ENCODE measurements at regions not wholly inside any gene's neighbourhood (a gene's known extent, or its start where the extent isn't known, plus 50 kb on each side); places are given as distances from the start of the nearest gene placed in this dataset.
"Not testable (repeated sequence)": the region's sequence is repeated elsewhere in the genome, so short reads cannot be mapped to it uniquely, and the experiment has no call there.

DNA sequence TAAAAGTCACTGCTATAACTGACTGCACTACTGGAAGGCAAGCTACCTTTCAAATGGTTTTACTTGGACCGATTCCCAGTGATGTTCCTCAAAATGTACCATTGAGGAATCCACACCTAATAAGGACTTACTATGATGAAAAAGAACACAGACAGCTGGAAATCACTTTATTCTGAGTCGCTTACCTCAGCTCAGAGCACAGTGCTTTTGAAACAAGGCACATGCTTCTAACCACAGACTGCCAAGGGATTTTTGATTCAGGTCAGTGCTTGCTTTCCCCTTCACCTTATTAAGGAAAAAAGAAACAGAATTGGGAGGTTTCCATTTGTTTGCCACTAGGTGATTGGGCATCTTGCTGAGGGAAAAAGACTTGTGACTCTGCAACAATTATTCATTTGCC, 707.5 kb upstream of the FSHR start:
- no peak for DNase-seq

- no peak for DNase-seq
These were observed 706.5 kb upstream of the FSHR start for GRCh38 chr2:49860834-49861233.

DNA sequence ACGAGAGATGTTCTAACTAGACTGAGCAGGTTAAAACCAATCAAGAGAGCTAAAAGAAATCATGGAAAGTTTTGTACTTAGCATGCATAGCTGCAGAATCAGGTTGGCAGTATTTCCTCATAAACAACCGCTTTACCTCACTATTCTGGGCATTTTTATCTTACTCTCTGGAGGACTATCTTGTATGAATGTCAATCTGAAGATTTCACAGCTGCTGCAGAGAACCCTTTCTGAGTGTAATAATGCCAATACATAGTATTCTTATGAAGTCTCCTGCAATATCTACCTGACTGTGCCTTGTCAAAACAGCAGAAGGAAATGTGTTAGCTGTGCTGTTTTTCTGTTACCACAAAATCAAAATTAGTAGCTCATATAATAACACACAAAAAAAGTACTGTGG, 705.9 kb upstream of the FSHR start:
- no peak for DNase-seq

- no peak for DNase-seq
These were observed 704.3 kb upstream of the FSHR start for GRCh38 chr2:49858657-49859056.

GRCh38 chr2:49858113-49858490, 703.8 kb upstream of the FSHR start:
- no peak for DNase-seq

DNA sequence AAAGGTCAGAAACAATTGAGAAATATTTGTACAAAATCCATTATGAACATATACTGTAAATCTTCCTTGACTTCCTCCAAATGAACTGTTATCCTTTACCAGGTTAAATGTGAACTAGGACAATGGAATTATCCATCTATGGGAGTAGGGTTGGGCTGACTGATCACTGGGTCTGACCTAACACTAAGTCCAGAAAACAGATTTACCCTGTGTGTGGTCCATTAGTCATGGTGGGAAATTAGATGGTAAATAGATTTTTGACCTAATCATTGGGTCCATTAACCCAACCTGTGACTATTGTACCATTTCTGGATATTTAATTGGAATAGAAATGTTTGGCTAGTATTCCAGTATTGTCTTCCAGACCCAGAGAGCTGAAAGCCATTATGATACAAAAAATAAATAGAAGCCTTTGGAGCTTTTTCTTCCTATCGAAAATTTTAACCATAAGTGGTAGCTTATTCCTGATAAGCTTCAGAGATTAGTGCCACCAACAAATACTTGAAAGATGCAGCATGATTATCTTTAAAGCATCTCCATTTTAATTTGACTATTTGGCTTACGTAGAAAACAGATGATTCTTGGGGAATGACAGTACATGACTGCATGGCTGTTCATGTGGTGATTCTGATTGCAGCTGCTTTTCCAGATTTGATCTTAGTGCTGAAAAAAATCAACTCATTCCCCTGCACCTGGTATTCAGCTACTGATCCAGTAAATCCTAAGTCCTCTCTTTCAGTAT, 703.2 kb upstream of the FSHR start:
- DNase-seq, result no peak

DNA sequence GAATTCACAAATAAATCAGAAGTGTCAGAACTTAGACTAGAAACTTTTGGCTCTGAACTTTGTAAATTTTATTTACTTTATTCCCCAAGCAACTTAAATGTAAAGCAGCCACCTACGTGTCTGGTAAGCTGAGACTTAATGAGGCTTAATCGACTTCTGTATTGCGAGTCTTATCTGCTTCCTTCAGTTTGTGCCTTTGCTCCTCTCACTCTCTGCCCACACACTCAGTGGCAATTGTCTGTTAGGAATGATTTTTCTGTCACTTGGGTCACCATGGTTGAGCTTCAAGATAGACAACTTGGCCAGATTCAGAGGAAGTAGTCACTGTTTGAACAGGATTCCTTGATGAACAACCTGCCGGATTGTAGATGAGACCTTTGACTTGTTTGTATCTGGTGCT, 691.4 kb upstream of the FSHR start:
- no peak for DNase-seq

- no peak for DNase-seq
These were observed 690.7 kb upstream of the FSHR start for GRCh38 chr2:49845021-49845420.

DNA sequence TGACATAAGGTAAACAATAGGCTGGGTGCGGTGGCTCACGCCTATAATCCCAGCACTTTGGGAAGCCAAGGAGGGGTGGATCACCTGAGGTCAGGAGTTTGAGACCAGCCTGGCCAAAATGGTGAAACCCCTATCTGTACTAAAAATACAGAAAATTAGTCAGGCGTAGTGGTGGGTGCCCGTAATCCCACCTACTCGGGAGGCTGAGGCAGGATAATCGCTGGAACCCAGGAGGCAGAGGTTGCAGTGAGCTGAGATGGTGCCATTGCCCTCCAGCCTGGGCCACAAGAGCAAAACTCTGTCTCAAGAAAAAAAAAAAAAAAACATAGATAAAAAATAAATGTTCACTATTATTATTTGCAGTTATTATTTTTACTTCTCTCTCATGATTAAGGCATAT, 689.8 kb upstream of the FSHR start:
- DNase-seq, result not testable (repeated sequence)

DNA sequence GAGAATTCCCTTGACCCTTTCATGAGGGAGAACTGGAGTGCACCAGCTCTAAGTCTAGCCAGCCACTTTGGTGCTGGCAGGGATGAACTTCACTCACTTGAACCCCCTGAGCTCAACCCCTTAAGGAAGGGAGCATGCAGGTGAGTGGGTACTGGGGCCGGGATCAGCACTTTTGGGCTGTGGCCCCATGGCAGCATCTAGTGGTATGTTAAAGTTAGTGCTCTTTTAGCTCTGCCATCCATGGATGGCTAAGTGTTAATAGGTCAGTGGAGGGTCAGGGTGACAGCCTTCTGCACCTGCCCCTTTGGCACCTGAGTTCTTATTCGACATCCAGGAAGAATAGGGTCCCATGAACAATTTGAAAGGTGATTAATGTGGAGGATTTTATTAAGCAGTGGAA, 689.0 kb upstream of the FSHR start:
- no peak for DNase-seq

GRCh38 chr2:49840428-49840975, 686.2 kb upstream of the FSHR start:
- no peak for DNase-seq

- no peak for DNase-seq
These were observed 685.5 kb upstream of the FSHR start for GRCh38 chr2:49839818-49840217.

GRCh38 chr2:49837561-49838293, 683.4 kb upstream of the FSHR start:
- DNase-seq, result no peak

DNA sequence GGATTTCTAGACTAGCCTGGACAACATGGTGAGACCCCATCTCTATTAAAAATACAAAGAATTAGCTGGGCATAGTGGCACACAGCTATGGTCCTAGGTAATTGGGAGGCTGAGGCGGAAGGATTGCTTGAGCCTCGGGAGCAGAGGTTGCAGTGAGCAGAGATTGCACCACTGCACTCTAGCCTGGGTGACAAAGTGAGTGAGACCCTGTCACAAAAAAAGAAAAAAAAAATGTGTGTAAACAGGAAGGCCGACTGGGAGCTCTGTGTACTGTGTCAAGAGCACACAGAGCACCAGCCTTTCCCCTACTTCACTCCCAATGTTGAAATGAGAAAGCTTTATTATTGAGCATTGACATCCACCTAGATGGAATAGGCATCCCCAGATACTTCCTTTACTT, 681.7 kb upstream of the FSHR start:
- no peak for DNase-seq

- DNase-seq, result no peak
These were observed 680.1 kb upstream of the FSHR start for GRCh38 chr2:49834433-49834832.

DNA sequence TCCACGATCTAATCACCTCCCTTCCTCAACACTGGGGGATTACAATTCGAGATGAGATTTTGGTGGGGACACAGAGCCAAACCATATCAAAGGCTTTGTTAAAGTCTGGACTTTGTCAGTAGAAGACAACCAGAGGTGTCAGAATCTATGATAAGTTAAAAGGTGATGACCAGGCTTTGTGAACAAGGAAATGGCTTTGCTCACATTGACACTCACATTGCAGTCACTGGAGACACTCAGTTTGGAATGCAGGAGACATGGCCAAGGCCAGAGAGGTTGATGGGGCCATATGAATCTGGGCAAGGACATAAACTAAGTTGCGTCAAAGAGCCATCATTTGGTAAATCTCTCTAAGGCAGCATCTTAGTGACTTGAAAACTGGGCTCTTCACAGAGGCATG, 678.2 kb upstream of the FSHR start:
- no peak for DNase-seq

DNA sequence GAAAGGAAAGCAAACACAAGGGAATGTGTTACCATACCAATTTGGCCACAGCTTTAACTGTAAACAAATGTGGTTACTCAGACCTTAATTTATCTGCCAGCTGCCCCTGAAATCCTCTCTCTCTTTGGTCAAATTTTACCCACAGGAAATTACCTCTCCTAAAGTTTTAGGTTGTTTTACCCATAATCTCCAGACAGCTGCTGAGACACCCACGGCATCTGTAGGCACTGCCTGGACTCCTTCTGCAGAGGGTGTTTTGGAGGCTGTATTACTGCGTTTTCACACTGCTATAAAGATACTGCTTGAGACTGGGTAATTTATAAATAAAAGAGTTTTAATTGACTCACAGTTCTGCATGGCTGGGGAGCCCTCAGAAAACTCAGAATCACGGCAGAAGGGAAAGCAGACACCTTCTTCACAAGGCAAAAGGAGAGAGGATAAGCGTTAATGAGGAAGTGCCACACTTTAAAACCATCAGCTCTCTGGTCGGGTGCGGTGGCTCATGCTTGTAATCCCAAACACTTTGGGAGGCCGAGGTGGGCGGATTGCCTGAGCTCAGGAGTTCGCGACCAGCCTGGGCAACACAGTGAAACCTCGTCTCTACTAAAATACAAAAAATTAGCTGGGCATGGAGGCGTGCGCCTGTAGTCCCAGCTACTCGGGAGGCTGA, 677.5 kb upstream of the FSHR start:
- DNase-seq, result no peak

GRCh38 chr2:49830846-49831245, 676.5 kb upstream of the FSHR start:
- no peak for DNase-seq

DNA sequence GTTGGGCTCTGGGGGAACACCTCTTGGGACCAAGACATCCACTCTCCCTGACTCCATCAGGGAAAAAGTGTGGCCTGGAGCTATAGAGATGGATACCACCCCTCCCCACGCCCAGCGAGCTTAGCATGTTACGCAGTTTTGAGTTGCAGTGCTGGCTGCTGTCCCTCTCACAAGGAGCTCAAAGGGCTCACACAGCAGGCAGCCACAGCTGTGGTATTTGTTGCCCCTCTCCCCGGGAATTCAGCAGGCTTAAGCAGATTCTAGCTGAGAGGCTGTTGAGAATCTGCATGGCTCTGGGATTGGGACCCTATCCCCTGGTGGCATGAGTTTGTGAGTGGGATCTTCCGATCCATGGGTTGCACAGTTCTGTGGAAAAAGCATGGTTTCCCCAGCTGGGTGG, 673.1 kb upstream of the FSHR start:
- DNase-seq, result no peak

GRCh38 chr2:49813208-49813607, 658.9 kb upstream of the FSHR start:
- no peak for DNase-seq

DNA sequence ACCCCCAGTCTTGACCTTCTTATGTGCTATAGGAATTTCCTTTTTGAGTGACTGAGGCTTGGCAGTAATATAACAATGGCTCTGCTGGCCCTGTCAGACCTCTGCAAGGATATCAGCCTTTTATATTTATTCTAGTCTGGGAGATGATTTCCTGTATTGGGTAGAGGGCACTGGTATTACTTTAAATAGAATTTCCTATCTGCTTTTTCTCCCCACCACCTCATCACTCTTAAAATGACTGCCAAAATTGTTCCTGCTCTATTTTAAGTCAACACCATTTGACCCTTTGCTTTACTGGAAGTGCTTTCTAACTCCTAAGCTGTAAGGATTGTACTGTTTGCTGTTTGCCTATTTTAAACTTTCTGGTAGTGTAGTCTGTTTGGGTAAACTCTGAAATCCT, 658.4 kb upstream of the FSHR start:
- DNase-seq, result no peak

GRCh38 chr2:49811502-49811901, 657.2 kb upstream of the FSHR start:
- DNase-seq, result no peak

- no peak for DNase-seq
These were observed 653.4 kb upstream of the FSHR start for GRCh38 chr2:49807689-49808088.

GRCh38 chr2:49804111-49804510, 649.8 kb upstream of the FSHR start:
- no peak for DNase-seq

Measured in KG1 (cell line).